ACC112 (cell line): ENCODE measurements at regions not wholly inside any gene's neighbourhood (a gene's known extent, or its start where the extent isn't known, plus 50 kb on each side); places are given as distances from the start of the nearest gene placed in this dataset.

Source experiments
- H2AFZ ChIP-seq: fragments of 200-600 bp; sonication (generic); one replicate; pipeline ENCODE4 v1.6.0; 2017; ENCODE audit warnings: antibody characterized with exemption, low read length; ENCODE audit not compliant: unreplicated experiment
- H3K27ac ChIP-seq: fragments of 200-600 bp; sonication (generic); 2 replicates; pipeline ENCODE4 v1.5.1; 2014; ENCODE audit warnings: low read depth, mild to moderate bottlenecking, antibody characterized with exemption, low read length, moderate library complexity
- H3K27me3 ChIP-seq: fragments of 200-600 bp; sonication (generic); 2 replicates; pipeline ENCODE4 v1.6.1; 2014; ENCODE audit warnings: mild to moderate bottlenecking, antibody characterized with exemption, low read length, moderate library complexity, mixed read lengths; ENCODE audit not compliant: insufficient read depth
- H3K36me3 ChIP-seq: fragments of 200-600 bp; sonication (generic); 2 replicates; pipeline ENCODE4 v1.6.1; 2016; ENCODE audit warnings: mild to moderate bottlenecking, antibody characterized with exemption, low read length, moderate library complexity, mixed read lengths; ENCODE audit not compliant: insufficient read depth
- H3K4me1 ChIP-seq: fragments of 200-600 bp; sonication (generic); one replicate; pipeline ENCODE4 v1.6.1; 2016; ENCODE audit warnings: low read length, mixed read lengths; ENCODE audit not compliant: insufficient read depth, unreplicated experiment, control insufficient read depth
- H3K4me3 ChIP-seq: fragments of 200-600 bp; sonication (generic); 2 replicates; pipeline ENCODE4 v1.5.1; 2014; ENCODE audit warnings: mild to moderate bottlenecking, low read depth, low read length
- H3K79me2 ChIP-seq: fragments of 200-600 bp; sonication (generic); one replicate; pipeline ENCODE4 v1.6.0; 2016; ENCODE audit warnings: low read length; ENCODE audit not compliant: control insufficient read depth, unreplicated experiment, insufficient read depth

GRCh38 chr3:24834442-24834841 is 339.8 kb upstream of the THRB start:
- Histone ChIP-seq H3K27me3 (peaks cover 33% of the 10 kb centered on the region), H3K4me3 (no peak overlapping the region), H3K36me3 (no peaks in the 10 kb centered on the region), H3K4me1 (no peaks in the 10 kb centered on the region), H2AFZ (no peak overlapping the region), H3K79me2 (no peaks in the 10 kb centered on the region), H3K27ac (no peak overlapping the region)

- H2AFZ ChIP-seq = no peak overlapping the region
- H3K4me3 ChIP-seq = no peak overlapping the region
- H3K4me1 ChIP-seq = no peaks in the 10 kb centered on the region
- peaks cover 22% of the 10 kb centered on the region for H3K27me3 ChIP-seq
- H3K36me3 ChIP-seq = no peaks in the 10 kb centered on the region
- no peaks in the 10 kb centered on the region for H3K79me2 ChIP-seq
- no peak overlapping the region for H3K27ac ChIP-seq
These were observed 340.9 kb upstream of the THRB start for GRCh38 chr3:24835510-24835909.

- Histone ChIP-seq H3K27ac (no peak overlapping the region), H3K4me3 (no peak overlapping the region), H3K4me1 (no peaks in the 10 kb centered on the region), H3K36me3 (no peaks in the 10 kb centered on the region), H3K27me3 (0 out of 2 replicates have a peak, but pooled peaks cover 4% of the 10 kb centered on the region), H3K79me2 (no peaks in the 10 kb centered on the region), H2AFZ (no peak overlapping the region)
These were observed 343.0 kb upstream of the THRB start for GRCh38 chr3:24837601-24838000.

- no peaks in the 10 kb centered on the region for H3K4me1 ChIP-seq
- H3K27me3 ChIP-seq = no peaks in the 10 kb centered on the region
- no peaks in the 10 kb centered on the region for H3K79me2 ChIP-seq
- H3K4me3 ChIP-seq = no peak overlapping the region
- H3K36me3 ChIP-seq = no peaks in the 10 kb centered on the region
- no peak overlapping the region for H3K27ac ChIP-seq
- no peak overlapping the region for H2AFZ ChIP-seq
These were observed 343.9 kb upstream of the THRB start for GRCh38 chr3:24838533-24838932.

GRCh38 chr3:24843955-24844354 is 349.3 kb upstream of the THRB start:
- Histone ChIP-seq H3K79me2 (no peaks in the 10 kb centered on the region), H3K27ac (no peak overlapping the region), H3K4me3 (no peak overlapping the region)

GRCh38 chr3:24845524-24846155 is 351.0 kb upstream of the THRB start:
- Histone ChIP-seq H3K27me3 (no peaks in the 10 kb centered on the region), H3K36me3 (no peaks in the 10 kb centered on the region), H3K79me2 (no peaks in the 10 kb centered on the region), H2AFZ (no peak overlapping the region), H3K4me3 (no peak overlapping the region), H3K4me1 (no peaks in the 10 kb centered on the region), H3K27ac (no peak overlapping the region)

More at GRCh38 chr3:24843955-24844354, 349.3 kb upstream of the THRB start:
- no peak overlapping the region for H2AFZ ChIP-seq
- no peaks in the 10 kb centered on the region for H3K36me3 ChIP-seq
- no peaks in the 10 kb centered on the region for H3K4me1 ChIP-seq
- no peaks in the 10 kb centered on the region for H3K27me3 ChIP-seq

- H2AFZ ChIP-seq = no peak overlapping the region
- H3K4me1 ChIP-seq = no peaks in the 10 kb centered on the region
- no peak overlapping the region for H3K27ac ChIP-seq
- no peaks in the 10 kb centered on the region for H3K36me3 ChIP-seq
- no peaks in the 10 kb centered on the region for H3K79me2 ChIP-seq
- H3K4me3 ChIP-seq = no peak overlapping the region
- H3K27me3 ChIP-seq = no peaks in the 10 kb centered on the region
These were observed 351.7 kb upstream of the THRB start for GRCh38 chr3:24846286-24846860.

- H3K36me3 ChIP-seq = no peaks in the 10 kb centered on the region
- H2AFZ ChIP-seq = no peak overlapping the region
- H3K79me2 ChIP-seq = no peaks in the 10 kb centered on the region
- no peaks in the 10 kb centered on the region for H3K4me1 ChIP-seq
- H3K4me3 ChIP-seq = no peak overlapping the region
- H3K27ac ChIP-seq = no peak overlapping the region
- no peaks in the 10 kb centered on the region for H3K27me3 ChIP-seq
These were observed 355.6 kb upstream of the THRB start for GRCh38 chr3:24850245-24850644.

- H3K27me3 ChIP-seq = no peaks in the 10 kb centered on the region
- no peak overlapping the region for H2AFZ ChIP-seq
- no peaks in the 10 kb centered on the region for H3K79me2 ChIP-seq
- no peaks in the 10 kb centered on the region for H3K4me1 ChIP-seq
- H3K4me3 ChIP-seq = no peak overlapping the region
- H3K36me3 ChIP-seq = no peaks in the 10 kb centered on the region
- no peak overlapping the region for H3K27ac ChIP-seq
These were observed 359.2 kb upstream of the THRB start for GRCh38 chr3:24853685-24854490.

- H3K36me3 ChIP-seq = no peaks in the 10 kb centered on the region
- no peak overlapping the region for H3K4me3 ChIP-seq
- no peaks in the 10 kb centered on the region for H3K27me3 ChIP-seq
- H2AFZ ChIP-seq = no peak overlapping the region
- no peaks in the 10 kb centered on the region for H3K4me1 ChIP-seq
- H3K27ac ChIP-seq = no peak overlapping the region
- no peaks in the 10 kb centered on the region for H3K79me2 ChIP-seq
These were observed 360.1 kb upstream of the THRB start for GRCh38 chr3:24854748-24855147.

GRCh38 chr3:24857945-24858344 is 363.3 kb upstream of the THRB start:
- no peak overlapping the region for H3K27ac ChIP-seq
- H3K36me3 ChIP-seq = no peaks in the 10 kb centered on the region
- H3K4me1 ChIP-seq = no peaks in the 10 kb centered on the region
- no peaks in the 10 kb centered on the region for H3K79me2 ChIP-seq
- no peaks in the 10 kb centered on the region; the same call in 1 of the 2 replicates for H3K27me3 ChIP-seq
- H3K4me3 ChIP-seq = no peak overlapping the region
- no peak overlapping the region for H2AFZ ChIP-seq
